ENCODE measurements at regions not wholly inside any gene's neighbourhood (a gene's known extent, or its start where the extent isn't known, plus 50 kb on each side); places are given as distances from the start of the nearest gene placed in this dataset.

DNA sequence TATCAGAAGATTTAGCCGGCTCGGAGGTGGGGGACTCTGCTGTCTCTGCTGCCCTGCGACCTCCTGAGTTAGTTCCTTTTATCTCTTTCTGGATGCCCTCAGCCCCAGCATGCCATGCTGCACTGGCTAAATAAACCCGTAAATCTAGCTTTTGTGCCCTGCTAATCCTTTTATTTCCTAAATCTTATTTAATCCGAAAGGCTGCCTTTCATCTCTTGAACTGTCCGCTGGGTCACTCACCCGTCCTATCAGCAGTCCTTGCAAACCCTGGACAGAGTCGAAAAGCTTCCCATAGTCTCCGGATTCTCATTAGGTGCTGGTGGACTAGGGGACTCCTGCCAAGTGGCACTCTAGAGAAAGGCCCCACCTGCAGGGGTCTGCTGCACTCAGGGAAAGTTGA is 122.0 kb upstream of the APCDD1 start:
- H3K4me1 ChIP-seq (replicated peaks) = no peaks in the 10 kb centered on the region
- no peaks in the 10 kb centered on the region for H3K36me3 ChIP-seq
- TF ChIP-seq, protein P1, sequence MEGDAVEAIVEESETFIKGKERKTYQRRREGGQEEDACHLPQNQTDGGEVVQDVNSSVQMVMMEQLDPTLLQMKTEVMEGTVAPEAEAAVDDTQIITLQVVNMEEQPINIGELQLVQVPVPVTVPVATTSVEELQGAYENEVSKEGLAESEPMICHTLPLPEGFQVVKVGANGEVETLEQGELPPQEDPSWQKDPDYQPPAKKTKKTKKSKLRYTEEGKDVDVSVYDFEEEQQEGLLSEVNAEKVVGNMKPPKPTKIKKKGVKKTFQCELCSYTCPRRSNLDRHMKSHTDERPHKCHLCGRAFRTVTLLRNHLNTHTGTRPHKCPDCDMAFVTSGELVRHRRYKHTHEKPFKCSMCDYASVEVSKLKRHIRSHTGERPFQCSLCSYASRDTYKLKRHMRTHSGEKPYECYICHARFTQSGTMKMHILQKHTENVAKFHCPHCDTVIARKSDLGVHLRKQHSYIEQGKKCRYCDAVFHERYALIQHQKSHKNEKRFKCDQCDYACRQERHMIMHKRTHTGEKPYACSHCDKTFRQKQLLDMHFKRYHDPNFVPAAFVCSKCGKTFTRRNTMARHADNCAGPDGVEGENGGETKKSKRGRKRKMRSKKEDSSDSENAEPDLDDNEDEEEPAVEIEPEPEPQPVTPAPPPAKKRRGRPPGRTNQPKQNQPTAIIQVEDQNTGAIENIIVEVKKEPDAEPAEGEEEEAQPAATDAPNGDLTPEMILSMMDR (IDR thresholded peaks at IDR 0.05) = no peak
- TF ChIP-seq POLR2AphosphoS5 (IDR thresholded peaks at IDR 0.05) (no peak), POLR2A (IDR thresholded peaks at IDR 0.05) (no peak)
- H3K27ac ChIP-seq = no peak overlapping the region
- H3K4me3 ChIP-seq = no peak overlapping the region
- H3K27me3 ChIP-seq (replicated peaks; ENCODE audit: insufficient read depth) = no peaks in the 10 kb centered on the region
- DNase-seq (ENCODE audit: low spot score) = no peak
- WGBS = 88% methylated on average over 9 of the region's 9 CpGs
- H3K9me3 ChIP-seq = no peaks in the 10 kb centered on the region
- intact Hi-C loops (cut with DNase I) = no loop called here

DNA sequence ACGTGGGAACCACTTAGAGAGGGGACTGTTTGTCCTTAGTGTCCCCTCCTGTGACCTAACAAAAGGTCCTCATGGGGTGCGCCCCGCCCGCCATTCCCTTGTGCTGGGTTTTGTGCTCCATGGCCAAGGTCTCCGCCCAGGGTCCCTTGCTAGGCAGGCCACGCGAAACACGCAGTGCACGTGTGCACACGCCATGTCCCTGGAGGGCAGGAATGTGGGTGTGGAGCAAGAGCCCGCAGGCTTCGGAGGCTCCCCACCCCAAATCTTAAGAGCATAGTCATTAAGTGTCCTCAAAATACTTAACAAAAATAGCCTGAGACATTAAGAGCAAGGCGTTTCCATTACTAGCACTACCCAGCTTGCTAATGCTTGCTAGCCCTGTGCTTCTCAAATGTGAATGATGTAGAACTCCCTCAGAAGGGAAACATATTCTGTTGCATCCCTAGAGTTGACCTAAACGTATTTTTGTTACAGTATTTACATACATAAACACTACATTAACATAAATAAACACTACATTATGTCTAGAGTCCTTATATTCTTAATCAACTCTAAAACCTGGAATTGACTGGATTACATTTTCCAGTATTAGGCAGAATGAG is 117.6 kb upstream of the APCDD1 start:
- no peak for DNase-seq (ENCODE audit: low spot score)
- H3K27me3 ChIP-seq (replicated peaks; ENCODE audit: insufficient read depth) = no peaks in the 10 kb centered on the region
- no peak overlapping the region for H3K4me3 ChIP-seq
- TF ChIP-seq POLR2A (IDR thresholded peaks at IDR 0.05) (no peak), POLR2AphosphoS5 (IDR thresholded peaks at IDR 0.05) (no peak)
- TF ChIP-seq, protein P1 (IDR thresholded peaks at IDR 0.05) = no peak
- no peaks in the 10 kb centered on the region for H3K9me3 ChIP-seq
- H3K27ac ChIP-seq = no peak overlapping the region
- no peaks in the 10 kb centered on the region for H3K36me3 ChIP-seq
- intact Hi-C loops (cut with DNase I) = no loop called here
- 90% methylated on average over 14 of the region's 14 CpGs for WGBS
- no peaks in the 10 kb centered on the region for H3K4me1 ChIP-seq (replicated peaks)

DNA sequence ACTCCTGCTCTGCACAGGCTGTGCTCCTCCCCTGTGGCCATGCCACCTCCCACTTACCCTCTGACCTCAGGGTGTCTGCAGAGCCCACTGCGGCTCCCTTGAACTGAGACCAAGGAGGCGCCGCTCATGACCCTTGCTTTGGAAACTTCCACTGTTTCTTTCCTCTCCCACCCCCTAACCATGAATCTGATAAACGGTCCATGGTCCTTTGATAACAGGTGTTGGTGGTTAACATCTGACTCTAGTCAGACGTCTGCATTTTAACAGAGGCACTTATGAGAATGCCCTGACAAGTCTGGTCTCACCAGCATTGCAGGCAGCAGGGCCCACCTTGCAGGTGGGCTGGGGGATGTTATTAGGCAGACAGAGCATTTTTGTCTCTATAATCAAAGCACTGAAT is 113.6 kb upstream of the APCDD1 start:
- Histone ChIP-seq H3K4me3 (no peak overlapping the region), H3K4me1 (replicated peaks) (no peaks in the 10 kb centered on the region), H3K9me3 (no peaks in the 10 kb centered on the region), H3K36me3 (no peaks in the 10 kb centered on the region), H3K27me3 (replicated peaks; ENCODE audit: insufficient read depth) (no peaks in the 10 kb centered on the region), H3K27ac (no peak overlapping the region)
- TF ChIP-seq POLR2A (IDR thresholded peaks at IDR 0.05) = no peak
- TF ChIP-seq POLR2AphosphoS5 (IDR thresholded peaks at IDR 0.05) = no peak
- TF ChIP-seq, protein P1 (IDR thresholded peaks at IDR 0.05) = no peak
- WGBS = 92% methylated on average over 5 of the region's 5 CpGs
- intact Hi-C loops (cut with DNase I) = no loop called here
- no peak for DNase-seq (ENCODE audit: low spot score)

DNA sequence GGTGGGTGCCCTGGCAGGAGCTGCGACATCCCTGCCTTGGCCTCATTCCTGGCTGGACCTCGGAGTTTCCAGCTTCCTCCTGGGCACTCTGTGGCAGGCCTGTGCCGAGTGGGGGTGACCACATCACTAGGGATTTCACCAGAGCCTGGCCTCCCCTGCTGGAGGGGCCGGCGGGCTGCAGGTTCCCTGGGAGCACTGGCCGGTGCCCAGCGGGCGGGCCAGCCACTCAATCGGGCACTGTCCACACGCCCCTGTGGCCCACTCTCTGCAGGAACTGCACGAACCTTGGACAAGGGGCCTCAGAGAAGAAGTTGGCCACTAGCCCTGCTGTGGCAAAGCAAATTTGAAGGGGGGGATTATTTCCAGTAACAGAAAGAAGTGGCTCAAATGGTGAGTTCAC is 110.7 kb upstream of the APCDD1 start:
- Histone ChIP-seq H3K4me1 (replicated peaks) (no peaks in the 10 kb centered on the region), H3K4me3 (no peak overlapping the region), H3K36me3 (no peaks in the 10 kb centered on the region), H3K27ac (no peak overlapping the region), H3K9me3 (no peaks in the 10 kb centered on the region), H3K27me3 (replicated peaks; ENCODE audit: insufficient read depth) (no peaks in the 10 kb centered on the region)
- intact Hi-C loops (cut with DNase I) = no loop called here
- no peak for DNase-seq (ENCODE audit: low spot score)
- 89% methylated on average over 11 of the region's 11 CpGs for WGBS
- TF ChIP-seq POLR2AphosphoS5 (IDR thresholded peaks at IDR 0.05) (no peak), POLR2A (IDR thresholded peaks at IDR 0.05) (no peak)
- TF ChIP-seq, protein P1 (IDR thresholded peaks at IDR 0.05) = no peak

DNA sequence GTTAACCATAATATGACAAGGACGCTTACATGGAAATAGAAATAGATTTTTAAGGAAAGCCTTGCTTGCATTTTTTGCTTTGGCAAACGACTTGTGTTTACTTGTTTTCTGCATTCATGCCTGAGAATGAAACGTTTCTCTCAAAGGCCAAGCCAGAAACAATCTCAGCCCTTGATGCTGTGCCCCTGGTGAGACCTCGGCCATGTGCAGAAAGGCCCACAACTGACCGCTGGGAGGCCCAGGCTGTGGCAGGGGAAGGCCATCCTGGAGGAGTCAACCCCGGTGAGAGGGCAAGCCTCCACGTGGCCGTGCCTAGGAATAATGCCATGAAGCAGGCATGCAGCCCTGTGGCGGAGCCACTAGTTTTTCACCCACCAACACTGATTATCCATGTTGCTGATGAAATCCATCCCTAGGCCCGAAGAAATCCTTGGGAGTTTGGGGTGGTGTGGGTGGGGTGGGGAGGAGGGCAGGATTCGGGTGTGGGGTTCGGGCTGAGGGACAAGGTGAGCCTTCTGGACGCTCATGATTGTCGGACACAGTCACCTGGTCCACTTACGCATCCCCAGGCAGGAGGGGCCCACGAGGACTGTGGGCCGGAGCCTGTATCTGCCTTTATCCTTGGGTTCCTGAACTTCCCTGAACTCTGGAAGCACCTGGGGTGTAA is 107.6 kb upstream of the APCDD1 start:
- no peaks in the 10 kb centered on the region for H3K9me3 ChIP-seq
- DNase-seq (ENCODE audit: low spot score) = no peak
- H3K4me3 ChIP-seq = no peak overlapping the region
- H3K27me3 ChIP-seq (replicated peaks; ENCODE audit: insufficient read depth) = no peaks in the 10 kb centered on the region
- WGBS = 86% methylated on average over 17 of the region's 17 CpGs
- TF ChIP-seq POLR2AphosphoS5 (IDR thresholded peaks at IDR 0.05) (no peak), POLR2A (IDR thresholded peaks at IDR 0.05) (no peak)
- TF ChIP-seq, protein P1 (IDR thresholded peaks at IDR 0.05) = no peak
- H3K36me3 ChIP-seq = no peaks in the 10 kb centered on the region
- no peak overlapping the region for H3K27ac ChIP-seq
- no peaks in the 10 kb centered on the region for H3K4me1 ChIP-seq (replicated peaks)
- intact Hi-C loops (cut with DNase I) = no loop called here

Data from prostate gland (tissue), 2 donors.